GM12865 (cell line): ENCODE measurements at regions not wholly inside any gene's neighbourhood (a gene's known extent, or its start where the extent isn't known, plus 50 kb on each side); places are given as distances from the start of the nearest gene placed in this dataset.

Source experiments
- DNase-seq: peaks from one replicate; pipeline ENCODE4 v3.0.0; 2010; ENCODE audit warnings: low read depth
- H3K4me3 ChIP-seq: 2 replicates; pipeline ENCODE4 v1.5.1; 2011; ENCODE audit warnings: mild to moderate bottlenecking, low read depth, low read length, control low read depth
- CTCF ChIP-seq: IDR thresholded peaks from 2 replicates; pipeline ENCODE4 v1.5.1; 2011; ENCODE audit warnings: low read length, control low read depth, low read depth, inconsistent platforms; ENCODE audit not compliant: insufficient read depth; ENCODE audit errors: missing control alignments

- peak; percentile 19 for TF ChIP-seq CTCF
- no peak for DNase-seq
- no peak overlapping the region for H3K4me3 ChIP-seq
Observed at GRCh38 chr10:23516530-23516929, 77.7 kb downstream of the OTUD1 start.

- no peak for TF ChIP-seq CTCF
Observed at GRCh38 chr10:23517155-23517554, 78.3 kb downstream of the OTUD1 start.

GRCh38 chr10:23521735-23522134 is 82.9 kb downstream of the OTUD1 start:
- TF ChIP-seq CTCF = no peak
- DNase-seq = no peak

More at GRCh38 chr10:23517155-23517554, 78.3 kb downstream of the OTUD1 start:
- no peak for DNase-seq
- H3K4me3 ChIP-seq = no peak overlapping the region

GRCh38 chr10:23522345-23522744 is 83.5 kb downstream of the OTUD1 start:
- DNase-seq = no peak
- no peak for TF ChIP-seq CTCF
- no peak overlapping the region for H3K4me3 ChIP-seq

More at GRCh38 chr10:23521735-23522134, 82.9 kb downstream of the OTUD1 start:
- H3K4me3 ChIP-seq = no peak overlapping the region

- H3K4me3 ChIP-seq = no peak overlapping the region
- peak; percentile 9 for TF ChIP-seq CTCF
- DNase-seq = no peak
Observed at GRCh38 chr10:23523251-23523650, 84.4 kb downstream of the OTUD1 start.

- peak; percentile 31 for TF ChIP-seq CTCF
- H3K4me3 ChIP-seq = no peak overlapping the region
- DNase-seq = peak; percentile 38
Observed at GRCh38 chr10:23525406-23525805, 86.5 kb downstream of the OTUD1 start.

GRCh38 chr10:23528419-23528818 is 89.5 kb downstream of the OTUD1 start:
- H3K4me3 ChIP-seq = no peak overlapping the region
- no peak for DNase-seq
- no peak for TF ChIP-seq CTCF
